Ishikawa (cell line): ENCODE measurements at regions not wholly inside any gene's neighbourhood (a gene's known extent, or its start where the extent isn't known, plus 50 kb on each side); places are given as distances from the start of the nearest gene placed in this dataset.

Experiments used
- EP300 ChIP-seq: IDR thresholded peaks from 2 replicates; pipeline ENCODE4 v1.6.1; 2012; ENCODE audit warnings: borderline replicate concordance
- FOXM1 ChIP-seq: IDR thresholded peaks from 2 replicates; pipeline ENCODE4 v1.6.1; 2012; ENCODE audit warnings: low read depth, borderline replicate concordance
- NFIC ChIP-seq: IDR thresholded peaks from 2 replicates; pipeline ENCODE4 v1.6.1; 2012
- RAD21 ChIP-seq: IDR thresholded peaks from 2 replicates; pipeline ENCODE4 v1.6.1; 2012; ENCODE audit warnings: low read depth
- TAF1 ChIP-seq: IDR thresholded peaks from 2 replicates; pipeline ENCODE4 v1.6.1; 2012; ENCODE audit warnings: low read depth, mild to moderate bottlenecking
- YY1 ChIP-seq: IDR thresholded peaks from 2 replicates; pipeline ENCODE4 v1.6.1; 2012; ENCODE audit warnings: low read depth
- TF ChIP-seq, protein P1 (sequence below): IDR thresholded peaks from 2 replicates; pipeline ENCODE4 v1.6.1; 2012

DNA sequence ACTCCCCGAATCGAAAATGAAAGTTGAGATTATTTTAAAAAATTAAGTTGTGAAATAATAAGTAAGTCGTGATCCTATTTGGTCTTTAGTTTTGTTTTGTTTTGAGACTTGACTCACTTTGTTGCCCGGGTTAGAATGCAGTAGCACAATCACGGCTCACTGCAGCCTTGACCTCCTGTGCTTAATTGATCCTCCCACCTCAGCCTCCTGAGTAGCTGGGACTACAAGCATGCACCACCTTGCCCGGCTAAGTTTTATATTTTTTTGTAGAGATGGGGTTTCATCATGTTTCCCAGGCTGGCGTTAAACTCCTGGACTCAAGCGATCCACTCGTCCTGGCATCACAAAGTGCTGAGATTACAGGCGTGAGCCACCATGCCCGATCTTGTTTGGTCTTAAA is 326.2 kb downstream of the MYCN start:
- TF ChIP-seq RAD21 (no peak), FOXM1 (no peak), EP300 (no peak), TAF1 (no peak), YY1 (no peak), NFIC (no peak)
- TF ChIP-seq, protein P1, sequence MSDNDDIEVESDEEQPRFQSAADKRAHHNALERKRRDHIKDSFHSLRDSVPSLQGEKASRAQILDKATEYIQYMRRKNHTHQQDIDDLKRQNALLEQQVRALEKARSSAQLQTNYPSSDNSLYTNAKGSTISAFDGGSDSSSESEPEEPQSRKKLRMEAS, result no peak
